GM10248 (cell line): ENCODE measurements at regions not wholly inside any gene's neighbourhood (a gene's known extent, or its start where the extent isn't known, plus 50 kb on each side); places are given as distances from the start of the nearest gene placed in this dataset.
"Not testable (repeated sequence)": the region's sequence is repeated elsewhere in the genome, so short reads cannot be mapped to it uniquely, and the experiment has no call there.

ENCODE experiments used
- CTCF ChIA-PET: fragments of 300-600 bp; sonication (Branson Sonifier 250); formaldehyde crosslinking; extraction: SDS; loops from one replicate; lab custom pipeline; 2021; ENCODE audit warnings: antibody characterized with exemption; lab: Yijun Ruan, JAX
- POLR2A ChIA-PET: fragments of 350-650 bp; sonication (Branson Sonifier 250); formaldehyde crosslinking; extraction: SDS; loops from one replicate; lab custom pipeline; 2020; ENCODE audit warnings: antibody characterized with exemption; lab: Yijun Ruan, JAX
- DNase-seq: peaks from one replicate; pipeline ENCODE4 v3.0.0; 2012; ENCODE audit errors: extremely low spot score

- POLR2A ChIA-PET, DNase-seq, CTCF ChIA-PET: not testable (repeated sequence)
These were observed 294.5 kb downstream of the GOLGA6L6 start for GRCh38 chr15:20247137-20247536.

GRCh38 chr15:20246624-20247023 lies 295.0 kb downstream of the GOLGA6L6 start:
- DNase-seq, CTCF ChIA-PET, POLR2A ChIA-PET: not testable (repeated sequence)

- DNase-seq, POLR2A ChIA-PET, CTCF ChIA-PET: not testable (repeated sequence)
These were observed 295.7 kb downstream of the GOLGA6L6 start for GRCh38 chr15:20245856-20246255.

- CTCF ChIA-PET, POLR2A ChIA-PET: not testable (repeated sequence)
- DNase-seq: peak; percentile 7
These were observed 296.8 kb downstream of the GOLGA6L6 start for GRCh38 chr15:20244792-20245191.

GRCh38 chr15:20243486-20244240 lies 297.9 kb downstream of the GOLGA6L6 start:
- CTCF ChIA-PET, POLR2A ChIA-PET, DNase-seq: not testable (repeated sequence)

GRCh38 chr15:20240366-20240917 lies 301.2 kb downstream of the GOLGA6L6 start:
- CTCF ChIA-PET, DNase-seq, POLR2A ChIA-PET: not testable (repeated sequence)

GRCh38 chr15:20239186-20239585 lies 302.4 kb downstream of the GOLGA6L6 start:
- DNase-seq, POLR2A ChIA-PET, CTCF ChIA-PET: not testable (repeated sequence)

GRCh38 chr15:20237256-20238020 lies 304.2 kb downstream of the GOLGA6L6 start:
- CTCF ChIA-PET, POLR2A ChIA-PET, DNase-seq: not testable (repeated sequence)

- CTCF ChIA-PET, DNase-seq, POLR2A ChIA-PET: not testable (repeated sequence)
These were observed 305.9 kb downstream of the GOLGA6L6 start for GRCh38 chr15:20235728-20236127.

- CTCF ChIA-PET, DNase-seq, POLR2A ChIA-PET: not testable (repeated sequence)
These were observed 307.5 kb downstream of the GOLGA6L6 start for GRCh38 chr15:20234006-20234540.

- CTCF ChIA-PET, POLR2A ChIA-PET: not testable (repeated sequence)
These were observed 309.1 kb downstream of the GOLGA6L6 start for GRCh38 chr15:20232457-20232856.

GRCh38 chr15:20230656-20231055 lies 310.9 kb downstream of the GOLGA6L6 start:
- CTCF ChIA-PET, POLR2A ChIA-PET, DNase-seq: not testable (repeated sequence)

More at GRCh38 chr15:20232457-20232856, 309.1 kb downstream of the GOLGA6L6 start:
- DNase-seq: not testable (repeated sequence)

- POLR2A ChIA-PET, CTCF ChIA-PET, DNase-seq: not testable (repeated sequence)
These were observed 312.8 kb downstream of the GOLGA6L6 start for GRCh38 chr15:20228791-20229190.

- DNase-seq, POLR2A ChIA-PET: not testable (repeated sequence)
- CTCF ChIA-PET: interaction anchor here (1.1 kb wide), 1 partner anchor 129 kb away, joined by 3 read pairs; no protein-coding TSS in a partner anchor
These were observed 314.3 kb downstream of the GOLGA6L6 start for GRCh38 chr15:20227119-20227853.

- POLR2A ChIA-PET, DNase-seq: not testable (repeated sequence)
- CTCF ChIA-PET: interaction anchor here (1.1 kb wide), 1 partner anchor 129 kb away, joined by 3 read pairs; no protein-coding TSS in a partner anchor
These were observed 315.1 kb downstream of the GOLGA6L6 start for GRCh38 chr15:20226531-20226930.

GRCh38 chr15:20221063-20221462 lies 320.5 kb downstream of the GOLGA6L6 start:
- POLR2A ChIA-PET, CTCF ChIA-PET, DNase-seq: not testable (repeated sequence)

- POLR2A ChIA-PET, DNase-seq, CTCF ChIA-PET: not testable (repeated sequence)
These were observed 322.4 kb downstream of the GOLGA6L6 start for GRCh38 chr15:20219171-20219570.
